HG02885 (cell line): ENCODE measurements at regions not wholly inside any gene's neighbourhood (a gene's known extent, or its start where the extent isn't known, plus 50 kb on each side); places are given as distances from the start of the nearest gene placed in this dataset.

ENCODE experiments used
- ATAC-seq: cut with Tn5 transposase; IDR thresholded peaks from one replicate; pipeline ENCODE4 v1.9.1; 2021; ENCODE audit warnings: mild to moderate bottlenecking; ENCODE audit not compliant: unreplicated experiment, poor library complexity

DNA sequence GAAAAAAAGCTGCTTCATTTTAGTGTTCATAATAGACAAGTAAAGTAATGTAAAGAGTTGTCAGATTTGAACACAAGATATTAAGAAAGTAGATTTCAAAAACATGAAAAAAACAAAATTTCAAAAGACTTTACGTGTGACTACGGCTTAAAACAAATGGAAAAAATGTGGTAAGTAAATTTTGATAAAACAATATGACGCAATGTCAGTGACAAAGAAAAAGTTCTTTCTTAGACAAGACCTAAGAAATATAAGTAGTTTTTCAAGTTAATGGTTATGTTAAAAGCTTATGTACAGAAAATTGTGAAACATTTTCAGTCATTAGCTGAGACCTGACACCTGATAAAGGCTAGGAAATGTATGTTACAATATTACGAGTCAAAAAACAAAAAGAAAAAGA lies 73.7 kb upstream of the EYS start:
- no peak for ATAC-seq

DNA sequence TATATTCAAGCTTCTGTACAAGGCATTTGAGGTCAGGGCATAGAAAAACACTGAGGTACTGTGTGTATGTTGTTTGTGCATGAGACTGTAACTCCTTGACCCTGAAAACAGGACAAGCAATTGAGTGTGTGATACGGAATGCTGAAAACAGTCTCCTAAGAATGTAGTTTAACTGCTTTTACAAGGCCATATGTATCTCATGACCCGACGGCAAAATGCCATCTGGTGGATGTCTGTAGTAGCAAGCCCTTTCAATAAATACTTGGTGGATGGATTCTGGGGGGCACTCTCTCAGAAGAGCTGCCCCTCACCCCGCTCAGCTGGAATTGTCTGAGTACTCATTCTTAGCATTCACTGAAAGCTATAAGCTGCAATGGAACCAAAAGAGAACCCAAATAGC lies 69.3 kb upstream of the EYS start:
- ATAC-seq = no peak

DNA sequence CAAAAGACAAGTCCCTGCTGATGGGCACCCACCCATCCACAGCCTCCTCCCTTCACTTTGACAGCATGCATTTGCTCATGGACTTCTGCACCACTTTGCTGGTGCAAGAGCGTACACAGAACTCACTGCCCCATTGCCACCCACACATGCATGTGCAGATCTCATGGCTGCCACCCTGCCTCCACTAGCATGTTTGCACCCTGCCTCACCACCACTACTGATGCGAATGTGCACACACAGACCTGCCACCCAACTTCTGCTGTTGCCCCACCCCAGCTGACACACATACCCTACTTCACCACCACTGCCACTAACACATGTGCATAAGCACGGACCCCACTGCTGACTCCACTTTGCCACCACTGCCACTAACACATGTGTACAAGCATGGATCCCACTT lies 64.9 kb upstream of the EYS start:
- no peak for ATAC-seq

DNA sequence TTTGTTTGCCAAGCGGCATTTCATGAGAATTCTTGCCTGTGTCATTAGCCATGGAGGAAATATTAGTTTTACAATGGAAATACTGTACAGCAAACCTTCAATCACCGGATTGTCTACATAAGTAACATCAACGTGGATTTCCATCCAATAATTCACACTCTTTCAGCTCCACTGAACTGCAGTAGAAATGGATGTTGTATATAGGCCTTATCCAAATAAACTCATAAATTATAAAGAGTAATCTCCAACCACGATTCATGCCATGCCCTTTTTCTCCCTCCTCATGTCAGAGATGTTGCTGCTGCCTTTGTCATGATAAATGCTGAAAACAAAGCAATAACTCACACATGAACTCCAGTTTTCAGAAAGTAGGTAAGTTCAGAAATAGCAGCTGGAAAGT lies 54.9 kb upstream of the EYS start:
- no peak for ATAC-seq

DNA sequence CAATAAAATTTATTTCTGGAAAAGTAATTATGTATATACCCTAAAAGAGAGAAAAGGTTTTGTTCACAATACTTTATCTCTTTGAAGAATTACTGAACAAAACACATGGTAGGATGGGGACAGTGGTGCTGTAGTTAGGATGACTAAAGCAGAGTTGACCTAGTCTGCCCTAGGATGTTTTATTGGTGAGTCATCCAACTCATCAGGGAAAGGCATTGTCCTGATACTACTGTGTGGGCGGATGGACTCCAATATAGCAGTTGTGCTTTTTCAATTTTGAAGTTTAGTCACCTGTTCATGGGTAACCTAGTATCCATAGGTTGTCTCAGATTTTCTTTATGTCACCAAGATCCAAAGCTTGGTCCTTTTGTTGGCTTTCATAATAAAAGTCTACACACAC lies 53.3 kb upstream of the EYS start:
- ATAC-seq = no peak
